IMR-90 (cell line): ENCODE measurements at regions not wholly inside any gene's neighbourhood (a gene's known extent, or its start where the extent isn't known, plus 50 kb on each side); places are given as distances from the start of the nearest gene placed in this dataset.

Experiments used
- ATAC-seq: fragments of 200-7000 bp; cut with Tn5 transposase; 2 replicates; pipeline ENCODE4 v1.9.1; 2020; ENCODE audit warnings: low read depth, mild to moderate bottlenecking, moderate library complexity
- BruUV-seq: library from RNA; stranded (reverse); fragments of 400-500 nt; replicated peaks from 2 replicates; lab custom pipeline; 2021; lab: Mats Ljungman, UMichigan
- CTCF ChIA-PET: fragments of 300-600 bp; formaldehyde crosslinking; extraction: SDS; loops from one replicate; lab custom pipeline; 2021; ENCODE audit warnings: antibody characterized with exemption; lab: Yijun Ruan, JAX
- POLR2A ChIA-PET: fragments of 300-600 bp; sonication (Branson Sonifier 250); formaldehyde crosslinking; loops from one replicate; lab custom pipeline; 2022; ENCODE audit warnings: antibody characterized with exemption; ENCODE audit not compliant: unreplicated experiment; lab: Charles Lee
- DNase-seq: peaks from one replicate; pipeline ENCODE4 v3.0.0; 2013
- H2AFZ ChIP-seq: replicated peaks from 2 replicates; pipeline ENCODE3; 2013; ENCODE audit warnings: low read length, mild to moderate bottlenecking; ENCODE audit not compliant: poor library complexity
- H2AK5ac ChIP-seq: 2 replicates; pipeline ENCODE4 v1.6.1; 2013; ENCODE audit warnings: low read depth, low read length, inconsistent platforms
- H2AK9ac ChIP-seq: replicated peaks from 2 replicates; pipeline ENCODE3; 2013; ENCODE audit warnings: mild to moderate bottlenecking, low read depth, low read length, moderate library complexity; ENCODE audit not compliant: poor library complexity
- H2BK120ac ChIP-seq: 2 replicates; pipeline ENCODE4 v1.6.1; 2013; ENCODE audit warnings: low read depth, low read length, inconsistent platforms
- H2BK15ac ChIP-seq: 3 replicates; pipeline ENCODE4 v1.6.1; 2013; ENCODE audit warnings: low read depth, low read length, inconsistent platforms
- H2BK20ac ChIP-seq: 2 replicates; pipeline ENCODE4 v1.6.1; 2013; ENCODE audit warnings: low read depth, mild to moderate bottlenecking, inconsistent platforms, low read length, moderate library complexity
- H2BK5ac ChIP-seq: 2 replicates; pipeline ENCODE4 v1.6.1; 2013; ENCODE audit warnings: mild to moderate bottlenecking, low read depth, low read length, inconsistent platforms; ENCODE audit not compliant: poor library complexity, severe bottlenecking
- H3K14ac ChIP-seq: replicated peaks from 2 replicates; pipeline ENCODE4 v1.6.1; 2013; ENCODE audit warnings: low read depth, low read length, inconsistent platforms
- H3K18ac ChIP-seq: 2 replicates; pipeline ENCODE4 v1.6.1; 2013; ENCODE audit warnings: low read depth, low read length, control low read depth
- H3K23ac ChIP-seq: 2 replicates; pipeline ENCODE4 v1.6.1; 2013; ENCODE audit warnings: low read depth, low read length, inconsistent platforms
- H3K27ac ChIP-seq: 2 replicates; pipeline ENCODE4 v1.5.1; 2013; ENCODE audit warnings: mild to moderate bottlenecking, control low read depth, low read length; ENCODE audit not compliant: insufficient read depth
- H3K27me3 ChIP-seq: 2 replicates; pipeline ENCODE4 v1.6.1; 2013; ENCODE audit warnings: low read length; ENCODE audit not compliant: control insufficient read depth, insufficient read depth
- H3K36me3 ChIP-seq: 2 replicates; pipeline ENCODE4 v1.6.1; 2013; ENCODE audit warnings: low read length, mixed read lengths; ENCODE audit not compliant: control insufficient read depth, insufficient read depth
- H3K4ac ChIP-seq: 2 replicates; pipeline ENCODE4 v1.6.1; 2013; ENCODE audit warnings: low read depth, low read length, inconsistent platforms
- H3K4me1 ChIP-seq: 2 replicates; pipeline ENCODE4 v1.6.1; 2013; ENCODE audit warnings: low read length, mixed read lengths; ENCODE audit not compliant: control insufficient read depth, insufficient read depth
- H3K4me2 ChIP-seq: 2 replicates; pipeline ENCODE4 v1.6.1; 2013; ENCODE audit warnings: low read depth, mild to moderate bottlenecking, control low read depth, low read length, moderate library complexity
- H3K4me3 ChIP-seq: 2 replicates; pipeline ENCODE4 v1.5.1; 2013; ENCODE audit warnings: low read depth, mild to moderate bottlenecking, control low read depth, low read length, moderate library complexity; ENCODE audit not compliant: insufficient read depth
- H3K56ac ChIP-seq: 2 replicates; pipeline ENCODE4 v1.6.1; 2013; ENCODE audit warnings: low read length, inconsistent platforms; ENCODE audit not compliant: insufficient read depth; ENCODE audit errors: extremely low read depth
- H3K79me1 ChIP-seq, 2 experiments: 2 replicates each; pipeline ENCODE4 v1.6.1; 2013; ENCODE audit warnings: low read length in 2 of 2, inconsistent platforms in 1 of 2, low read depth in 1 of 2
- H3K9ac ChIP-seq: 2 replicates; pipeline ENCODE4 v1.6.1; 2013; ENCODE audit warnings: low read depth, low read length, control low read depth
- H3K9me1 ChIP-seq: 2 replicates; pipeline ENCODE4 v1.6.1; 2013; ENCODE audit warnings: low read length, inconsistent platforms; ENCODE audit not compliant: insufficient read depth
- H3K9me3 ChIP-seq: 2 replicates; pipeline ENCODE4 v1.6.1; 2013; ENCODE audit warnings: low read length; ENCODE audit not compliant: control insufficient read depth, insufficient read depth
- H4K20me1 ChIP-seq: 2 replicates; pipeline ENCODE4 v1.6.1; 2013; ENCODE audit warnings: low read length, inconsistent platforms; ENCODE audit not compliant: insufficient read depth
- H4K5ac ChIP-seq: 2 replicates; pipeline ENCODE4 v1.6.1; 2013; ENCODE audit warnings: mild to moderate bottlenecking, low read depth, low read length, control low read depth
- H4K8ac ChIP-seq, 2 experiments: 2 replicates each; pipeline ENCODE4 v1.6.1; 2013; ENCODE audit warnings: low read depth in 2 of 2, low read length in 2 of 2, control low read depth in 1 of 2, inconsistent platforms in 1 of 2
- H4K91ac ChIP-seq: 2 replicates; pipeline ENCODE4 v1.6.1; 2013; ENCODE audit warnings: low read depth, low read length, inconsistent platforms; ENCODE audit not compliant: insufficient read depth
- BHLHE40 ChIP-seq: fragments of 150-350 bp; IDR thresholded peaks from 2 replicates; pipeline ENCODE4 v1.6.1; 2016; ENCODE audit warnings: mild to moderate bottlenecking, low read depth, low read length
- CEBPB ChIP-seq: IDR thresholded peaks from 2 replicates; pipeline ENCODE4 v1.6.1; 2012; ENCODE audit warnings: low read depth, low read length, improper control_type of control experiment
- FOS ChIP-seq: fragments of 150-350 bp; IDR thresholded peaks from 2 replicates; pipeline ENCODE4 v1.6.1; 2016; ENCODE audit warnings: low read depth, low read length
- MAFK ChIP-seq: IDR thresholded peaks from 2 replicates; pipeline ENCODE4 v1.6.1; 2012; ENCODE audit warnings: low read depth, low read length, improper control_type of control experiment
- MAZ ChIP-seq: IDR thresholded peaks from 2 replicates; pipeline ENCODE4 v1.6.1; 2012; ENCODE audit warnings: low read depth, mild to moderate bottlenecking, low read length, improper control_type of control experiment, moderate library complexity, borderline replicate concordance
- MXI1 ChIP-seq: IDR thresholded peaks from 2 replicates; pipeline ENCODE4 v1.6.1; 2012; ENCODE audit warnings: low read depth, mild to moderate bottlenecking, low read length, moderate library complexity, borderline replicate concordance
- NFE2L2 ChIP-seq: fragments of 150-350 bp; IDR thresholded peaks from 2 replicates; pipeline ENCODE4 v1.6.1; 2016; ENCODE audit warnings: low read depth, mild to moderate bottlenecking, low read length
- POLR2A ChIP-seq: IDR thresholded peaks from 2 replicates; pipeline ENCODE4 v1.6.1; 2012; ENCODE audit warnings: mild to moderate bottlenecking, low read depth, low read length
- RAD21 ChIP-seq: IDR thresholded peaks from 2 replicates; pipeline ENCODE4 v1.6.1; 2012; ENCODE audit warnings: low read length, improper control_type of control experiment
- RFX5 ChIP-seq: IDR thresholded peaks from 2 replicates; pipeline ENCODE4 v1.8.0; 2012; ENCODE audit warnings: low read depth, mild to moderate bottlenecking, low read length, moderate library complexity
- SMC3 ChIP-seq: fragments of 150-350 bp; IDR thresholded peaks from 2 replicates; pipeline ENCODE4 v1.6.1; 2016; ENCODE audit warnings: low read depth, mild to moderate bottlenecking, antibody characterized with exemption, low read length, moderate library complexity
- dilution Hi-C: fragments of 300-500 bp; cut with HindIII; formaldehyde crosslinking; loops from one replicate; pipeline ENCODE4 v1.14.3; 2018; ENCODE audit warnings: low sequenced_read_pairs; ENCODE audit not compliant: unreplicated experiment
- in situ Hi-C: fragments of 300-500 bp; cut with MboI; formaldehyde crosslinking; loops from 3 replicates; pipeline ENCODE4 v1.14.3; 2019; ENCODE audit warnings: low sequenced_read_pairs, inconsistent platforms, mixed read lengths
- intact Hi-C: fragments of 100-400 bp; cut with micrococcal nuclease; formaldehyde crosslinking; loops from 2 replicates; pipeline ENCODE4 v1.10.0; 2022
- TF ChIP-seq, protein P1 (sequence below): fragments of 150-350 bp; IDR thresholded peaks from 2 replicates; pipeline ENCODE4 v1.6.1; 2016; ENCODE audit warnings: low read depth, mild to moderate bottlenecking, low read length, moderate library complexity, borderline replicate concordance
- TF ChIP-seq, protein P2 (sequence below): conservative IDR thresholded peaks from 2 replicates; pipeline ENCODE4 v1.5.1; 2012; ENCODE audit warnings: mild to moderate bottlenecking, low read depth, low read length, improper control_type of control experiment
- TF ChIP-seq, protein P3 (sequence below): fragments of 150-350 bp; IDR thresholded peaks from 2 replicates; pipeline ENCODE4 v1.6.1; 2017; ENCODE audit warnings: mild to moderate bottlenecking, antibody characterized with exemption, low read length, low read depth

DNA sequence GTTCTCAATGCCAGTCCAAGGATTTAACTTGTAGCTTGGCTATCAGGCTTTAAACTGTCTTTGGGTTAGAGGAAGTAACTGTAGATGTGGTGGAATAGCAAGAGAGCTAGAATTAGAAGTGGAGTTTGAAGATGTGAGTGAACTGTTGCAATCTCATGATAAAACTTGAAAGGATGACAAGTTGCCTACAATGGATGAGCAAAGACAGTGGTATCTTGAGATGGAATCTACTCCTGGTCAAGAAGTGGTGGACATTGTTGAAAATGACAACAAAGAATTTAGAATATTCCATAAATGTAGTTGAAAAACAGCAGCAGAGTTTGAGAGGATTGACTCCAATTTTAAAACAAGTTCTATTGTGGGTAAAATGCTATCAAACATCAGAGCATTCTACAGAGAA lies 199.0 kb downstream of the DUSP6 start:
- Histone ChIP-seq H3K18ac (no peak overlapping the region), H4K8ac (no peak overlapping the region), H3K9me1 (no peaks in the 10 kb centered on the region), H2AK5ac (no peak overlapping the region), H2AFZ (no peak overlapping the region), H3K23ac (no peak overlapping the region), H3K14ac (no peak overlapping the region), H2AK9ac (no peak overlapping the region), H3K9me3 (no peaks in the 10 kb centered on the region), H2BK120ac (no peak overlapping the region), H3K4me2 (no peak overlapping the region), H3K36me3 (no peaks in the 10 kb centered on the region), H2BK5ac (no peak overlapping the region), H3K27ac (no peak overlapping the region), H2BK15ac (no peak overlapping the region), H2BK20ac (no peak overlapping the region), H4K20me1 (no peaks in the 10 kb centered on the region), H4K91ac (no peak overlapping the region), H3K27me3 (no peaks in the 10 kb centered on the region), H3K56ac (no peak overlapping the region), H3K9ac (no peak overlapping the region), H3K4me1 (no peaks in the 10 kb centered on the region), H3K4ac (no peak overlapping the region), H3K4me3 (no peak overlapping the region), H4K5ac (no peak overlapping the region), H3K79me1 (no peaks in the 10 kb centered on the region)
- intact Hi-C loops: no loop called here
- ATAC-seq (no peak), DNase-seq (no peak)
- no peak for TF ChIP-seq SMC3
- no peak for TF ChIP-seq POLR2A
- TF ChIP-seq RFX5: no peak
- TF ChIP-seq FOS: no peak
- TF ChIP-seq MAFK: no peak
- TF ChIP-seq BHLHE40: no peak
- TF ChIP-seq MAZ: no peak
- TF ChIP-seq MXI1: no peak
- no peak for TF ChIP-seq RAD21
- TF ChIP-seq NFE2L2: no peak
- TF ChIP-seq, protein P1, sequence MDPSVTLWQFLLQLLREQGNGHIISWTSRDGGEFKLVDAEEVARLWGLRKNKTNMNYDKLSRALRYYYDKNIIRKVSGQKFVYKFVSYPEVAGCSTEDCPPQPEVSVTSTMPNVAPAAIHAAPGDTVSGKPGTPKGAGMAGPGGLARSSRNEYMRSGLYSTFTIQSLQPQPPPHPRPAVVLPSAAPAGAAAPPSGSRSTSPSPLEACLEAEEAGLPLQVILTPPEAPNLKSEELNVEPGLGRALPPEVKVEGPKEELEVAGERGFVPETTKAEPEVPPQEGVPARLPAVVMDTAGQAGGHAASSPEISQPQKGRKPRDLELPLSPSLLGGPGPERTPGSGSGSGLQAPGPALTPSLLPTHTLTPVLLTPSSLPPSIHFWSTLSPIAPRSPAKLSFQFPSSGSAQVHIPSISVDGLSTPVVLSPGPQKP: no peak
- TF ChIP-seq, protein P2, sequence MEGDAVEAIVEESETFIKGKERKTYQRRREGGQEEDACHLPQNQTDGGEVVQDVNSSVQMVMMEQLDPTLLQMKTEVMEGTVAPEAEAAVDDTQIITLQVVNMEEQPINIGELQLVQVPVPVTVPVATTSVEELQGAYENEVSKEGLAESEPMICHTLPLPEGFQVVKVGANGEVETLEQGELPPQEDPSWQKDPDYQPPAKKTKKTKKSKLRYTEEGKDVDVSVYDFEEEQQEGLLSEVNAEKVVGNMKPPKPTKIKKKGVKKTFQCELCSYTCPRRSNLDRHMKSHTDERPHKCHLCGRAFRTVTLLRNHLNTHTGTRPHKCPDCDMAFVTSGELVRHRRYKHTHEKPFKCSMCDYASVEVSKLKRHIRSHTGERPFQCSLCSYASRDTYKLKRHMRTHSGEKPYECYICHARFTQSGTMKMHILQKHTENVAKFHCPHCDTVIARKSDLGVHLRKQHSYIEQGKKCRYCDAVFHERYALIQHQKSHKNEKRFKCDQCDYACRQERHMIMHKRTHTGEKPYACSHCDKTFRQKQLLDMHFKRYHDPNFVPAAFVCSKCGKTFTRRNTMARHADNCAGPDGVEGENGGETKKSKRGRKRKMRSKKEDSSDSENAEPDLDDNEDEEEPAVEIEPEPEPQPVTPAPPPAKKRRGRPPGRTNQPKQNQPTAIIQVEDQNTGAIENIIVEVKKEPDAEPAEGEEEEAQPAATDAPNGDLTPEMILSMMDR: no peak
- TF ChIP-seq CEBPB: no peak
- TF ChIP-seq, protein P3, sequence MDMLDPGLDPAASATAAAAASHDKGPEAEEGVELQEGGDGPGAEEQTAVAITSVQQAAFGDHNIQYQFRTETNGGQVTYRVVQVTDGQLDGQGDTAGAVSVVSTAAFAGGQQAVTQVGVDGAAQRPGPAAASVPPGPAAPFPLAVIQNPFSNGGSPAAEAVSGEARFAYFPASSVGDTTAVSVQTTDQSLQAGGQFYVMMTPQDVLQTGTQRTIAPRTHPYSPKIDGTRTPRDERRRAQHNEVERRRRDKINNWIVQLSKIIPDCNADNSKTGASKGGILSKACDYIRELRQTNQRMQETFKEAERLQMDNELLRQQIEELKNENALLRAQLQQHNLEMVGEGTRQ: no peak
- ChIA-PET CTCF (interaction anchor here (0.7 kb wide), 1 partner anchor 108 kb away, joined by 7 read pairs; no protein-coding TSS in a partner anchor), POLR2A (no interaction called here)
- in situ Hi-C loops: no loop called here
- BruUV-seq: no TSS peak
- dilution Hi-C loops: no loop called here
